HG03432 (cell line): ENCODE measurements at regions not wholly inside any gene's neighbourhood (a gene's known extent, or its start where the extent isn't known, plus 50 kb on each side); places are given as distances from the start of the nearest gene placed in this dataset.

Experiments used
- ATAC-seq: cut with Tn5 transposase; IDR thresholded peaks from one replicate; pipeline ENCODE4 v1.9.1; 2021; ENCODE audit warnings: mild to moderate bottlenecking, moderate library complexity; ENCODE audit not compliant: unreplicated experiment

DNA sequence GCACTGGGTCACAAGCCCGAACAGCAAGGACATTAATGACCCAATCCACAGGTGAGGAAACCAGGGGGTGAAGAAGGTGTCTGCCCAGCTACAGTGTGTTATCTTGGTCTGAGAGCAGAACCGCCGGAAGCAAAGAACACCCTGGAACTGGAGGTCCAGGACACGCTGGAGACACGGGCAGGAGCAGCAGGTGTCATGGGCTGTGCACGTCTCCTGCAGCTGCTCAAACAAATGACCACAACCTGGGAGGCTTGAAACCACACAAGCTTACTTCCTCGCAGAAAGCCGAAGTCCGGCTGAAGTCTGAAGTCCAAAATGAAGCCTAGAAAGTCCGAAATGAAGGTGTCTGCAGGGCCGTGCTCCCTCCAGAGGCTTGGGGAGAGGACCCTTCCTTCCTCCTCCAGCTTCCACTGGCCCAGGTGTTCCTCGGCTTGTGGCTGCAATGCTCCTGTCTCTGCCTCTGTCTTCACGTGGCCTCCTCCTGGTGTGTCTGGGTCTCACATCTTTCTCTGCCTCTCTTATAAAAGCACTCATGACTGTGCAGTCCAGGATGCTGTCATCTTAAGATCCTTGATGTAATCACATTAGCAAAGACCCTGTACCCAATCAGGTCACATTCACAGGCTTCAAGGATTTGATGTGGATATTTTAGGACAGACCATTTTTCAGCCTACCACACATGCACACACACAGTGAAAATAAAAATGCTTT, 351.2 kb downstream of the C16orf95 start:
- no peak for ATAC-seq

DNA sequence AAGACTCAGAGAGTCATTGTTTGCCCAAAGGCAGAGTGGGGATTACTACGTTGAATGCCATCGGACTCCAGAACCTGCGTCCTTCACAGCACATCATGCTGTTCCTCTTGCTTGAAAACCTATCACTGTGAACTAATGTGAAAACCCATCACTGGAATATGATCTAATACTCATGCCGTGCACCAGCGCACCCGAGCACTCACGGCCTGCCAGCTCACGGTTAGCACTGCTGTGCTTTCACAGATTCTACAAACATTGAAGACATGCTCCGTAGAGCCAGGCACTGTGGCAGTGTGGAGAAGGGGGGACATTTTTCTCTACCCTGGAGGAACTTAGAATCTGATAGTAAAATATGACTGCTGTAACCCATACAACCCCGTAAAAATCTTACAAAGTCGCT, 350.4 kb downstream of the C16orf95 start:
- no peak for ATAC-seq

DNA sequence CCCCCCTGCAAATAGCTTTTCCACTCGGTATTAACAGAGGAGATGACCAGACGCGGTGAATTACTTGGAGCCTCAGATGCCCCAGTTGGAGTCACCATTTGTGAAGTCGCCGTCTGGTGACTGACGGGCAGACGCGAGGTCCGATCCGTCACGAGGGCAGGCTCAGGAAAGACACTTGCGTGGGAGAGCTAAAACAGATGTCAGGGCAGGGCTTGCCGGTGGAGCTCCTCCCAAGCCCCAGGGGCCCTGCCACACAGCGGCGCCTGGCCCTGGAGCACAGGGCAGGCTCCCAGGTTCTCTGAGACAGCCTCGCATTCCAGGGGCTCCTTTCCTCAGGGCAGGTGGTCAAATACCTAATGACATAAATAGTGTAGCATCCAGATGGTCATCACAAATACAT, 348.3 kb downstream of the C16orf95 start:
- ATAC-seq = no peak

DNA sequence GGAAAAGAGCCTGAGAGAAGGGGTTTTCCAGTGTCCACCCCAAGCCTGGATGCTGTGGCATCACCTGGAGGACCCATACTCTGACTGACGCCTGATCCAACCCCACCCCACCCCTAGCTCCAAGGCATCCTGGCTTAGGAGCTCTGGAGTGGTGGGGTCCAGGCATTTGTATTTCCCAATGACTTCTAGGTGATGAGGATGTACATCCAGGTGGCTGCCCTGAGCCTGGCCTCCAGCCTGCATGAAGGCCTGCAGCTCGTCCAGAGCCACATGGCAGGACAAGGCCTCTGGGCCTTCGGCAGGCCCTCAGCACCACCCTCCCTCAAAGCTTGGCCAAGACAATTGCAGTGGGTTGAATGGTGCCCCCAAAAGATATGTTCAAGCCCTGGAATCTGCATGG, 347.5 kb downstream of the C16orf95 start:
- ATAC-seq = no peak

DNA sequence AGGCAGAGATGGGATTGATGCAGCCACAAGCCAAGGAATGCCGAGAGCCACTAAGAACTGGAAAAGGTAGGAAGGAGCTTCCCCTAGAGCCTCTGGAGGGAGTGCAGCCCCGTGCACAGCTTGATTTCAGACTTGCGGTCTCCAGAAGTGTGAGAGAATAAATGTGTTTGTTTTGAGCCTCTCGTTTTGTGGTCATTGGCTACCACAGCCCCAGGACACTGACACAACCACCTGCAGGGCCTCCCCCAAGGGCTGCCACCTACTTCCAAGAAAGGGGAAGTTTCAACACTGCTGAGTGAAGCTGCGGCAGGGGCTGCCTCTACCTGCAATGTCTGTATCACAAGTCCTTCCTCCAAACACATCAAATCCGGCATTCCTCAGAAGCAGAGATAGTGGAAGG, 346.9 kb downstream of the C16orf95 start:
- ATAC-seq = no peak

DNA sequence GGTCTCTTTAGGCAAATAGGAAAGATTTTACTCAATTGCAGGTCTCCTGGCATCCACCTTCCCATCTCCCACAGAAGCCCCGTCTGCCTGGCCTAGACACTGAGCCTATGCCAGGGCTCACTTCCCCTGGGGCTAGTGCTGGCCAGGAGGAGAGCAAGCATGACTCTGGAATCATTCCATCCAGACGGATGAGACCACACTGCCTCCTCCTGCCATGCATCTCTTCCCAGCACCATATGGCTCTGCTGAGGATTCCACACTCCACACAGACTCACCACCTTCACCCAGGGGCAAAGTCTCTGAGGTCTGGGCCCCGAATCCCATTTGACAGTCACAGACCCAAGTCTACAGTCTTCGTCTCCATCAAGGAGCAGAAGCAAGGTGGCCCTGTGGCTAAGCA, 346.5 kb downstream of the C16orf95 start:
- ATAC-seq = no peak

DNA sequence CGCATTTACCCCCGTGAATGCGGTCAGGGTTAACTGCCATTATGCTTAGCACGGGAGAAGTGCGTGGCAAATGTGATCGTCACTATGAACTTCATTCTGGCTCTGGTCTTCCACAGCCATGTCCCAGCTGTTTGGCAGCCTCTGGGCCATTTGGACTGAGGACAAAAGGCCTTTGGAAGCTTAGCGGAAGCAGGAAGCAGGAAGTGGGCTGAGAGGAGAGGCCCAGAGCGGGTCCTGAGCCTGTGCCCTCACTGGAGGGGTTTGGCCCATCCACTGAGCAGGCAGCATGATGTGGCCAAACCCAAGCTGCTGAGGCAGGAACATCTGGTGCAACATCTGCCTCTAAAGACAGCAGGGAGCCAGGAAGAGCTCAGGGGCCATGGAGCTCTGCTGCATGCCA, 345.9 kb downstream of the C16orf95 start:
- no peak for ATAC-seq

DNA sequence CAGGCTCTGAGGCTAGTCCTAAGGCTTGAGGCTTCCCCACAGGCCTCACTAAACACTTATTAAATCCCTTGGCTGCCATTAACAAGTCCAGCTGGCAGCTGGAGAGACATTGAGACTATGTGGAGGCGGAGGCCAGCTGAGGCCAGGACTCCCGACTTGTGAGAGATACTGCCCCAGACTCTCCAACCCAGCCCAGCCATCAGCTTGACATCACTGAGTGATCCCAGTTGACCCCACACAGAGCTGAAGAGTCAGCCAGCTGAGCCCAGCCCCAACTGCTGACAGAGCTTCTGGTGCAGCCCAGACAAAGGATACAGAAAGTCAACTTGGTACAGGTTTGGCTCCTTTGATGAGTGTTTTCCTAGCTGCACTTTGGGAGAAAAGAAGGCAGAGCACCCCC, 343.1 kb downstream of the C16orf95 start:
- no peak for ATAC-seq

DNA sequence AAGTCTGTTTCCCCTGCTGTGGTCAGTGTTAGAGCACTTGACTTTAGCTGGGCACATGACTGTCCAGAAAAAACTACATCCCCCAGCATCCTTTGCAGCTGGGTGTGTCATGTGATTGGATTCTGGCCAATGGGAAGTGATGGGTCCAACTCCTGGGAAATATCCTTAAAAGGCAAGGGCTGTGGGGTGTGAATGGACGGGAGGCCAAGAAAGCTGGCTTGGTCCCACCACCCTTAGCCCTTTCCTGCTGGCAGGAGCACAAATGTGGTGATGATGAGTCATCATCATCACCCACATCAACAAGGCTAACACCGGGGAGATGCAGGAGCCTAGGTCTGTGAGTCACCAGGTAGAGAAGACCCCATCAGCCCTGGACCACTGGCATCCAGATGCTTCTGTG, 341.7 kb downstream of the C16orf95 start:
- no peak for ATAC-seq

DNA sequence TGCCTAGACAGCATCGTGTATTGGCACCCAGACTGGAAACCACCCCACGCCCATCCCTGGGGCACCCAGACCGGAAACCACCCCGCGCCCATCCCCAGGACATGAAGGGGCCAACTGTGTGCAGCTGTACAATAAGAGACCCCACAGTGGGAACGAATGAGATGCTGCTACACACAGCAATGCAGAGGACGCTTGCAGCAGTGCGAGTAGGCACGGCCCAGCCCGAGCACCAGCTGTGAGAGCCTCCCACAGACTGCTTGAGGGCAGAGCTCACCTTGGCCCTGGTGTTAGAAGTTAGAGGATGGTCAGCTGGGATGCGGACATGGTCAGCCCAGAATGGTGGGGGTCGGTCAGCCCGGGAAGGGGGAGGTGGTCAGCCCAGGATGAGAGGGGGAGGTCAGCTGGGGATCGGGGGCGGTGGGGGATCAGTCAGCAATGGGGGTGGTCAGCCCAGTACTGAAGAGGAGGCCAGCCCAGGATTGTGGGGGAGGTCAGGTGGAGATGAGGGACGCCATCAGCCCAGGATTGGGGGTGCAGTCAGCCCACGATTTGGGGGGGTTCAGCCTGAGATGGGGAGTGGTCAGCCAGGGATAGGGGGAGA, 340.0 kb downstream of the C16orf95 start:
- no peak for ATAC-seq

DNA sequence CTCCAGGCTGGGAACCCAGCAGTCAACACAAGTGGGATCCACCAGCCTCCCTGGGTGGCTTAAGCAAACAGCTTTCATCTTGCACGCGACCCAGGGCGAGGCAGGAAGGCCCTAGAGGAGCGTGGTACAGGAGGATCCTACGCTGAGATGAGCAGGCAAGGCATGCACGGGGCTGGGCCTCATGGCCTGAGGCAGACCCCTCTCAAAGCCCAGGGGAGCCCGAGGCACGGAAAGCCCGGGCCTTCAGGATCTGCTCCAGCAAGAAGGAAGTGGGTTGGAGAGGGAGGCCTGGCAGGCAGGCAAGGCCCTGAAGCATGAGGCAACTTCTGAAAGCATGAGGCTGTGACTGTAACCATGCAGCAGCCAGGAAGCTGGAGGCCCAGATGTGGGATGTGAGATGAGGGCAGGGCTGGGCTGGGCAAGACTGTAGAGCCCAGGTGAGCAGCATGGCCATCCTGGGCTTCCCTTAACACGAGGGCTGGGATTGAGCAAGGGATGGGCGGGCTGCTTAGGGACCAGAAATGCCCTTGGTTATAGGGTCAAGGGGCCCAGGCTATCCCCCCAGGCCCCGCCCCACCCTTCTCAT, 338.7 kb downstream of the C16orf95 start:
- no peak for ATAC-seq

DNA sequence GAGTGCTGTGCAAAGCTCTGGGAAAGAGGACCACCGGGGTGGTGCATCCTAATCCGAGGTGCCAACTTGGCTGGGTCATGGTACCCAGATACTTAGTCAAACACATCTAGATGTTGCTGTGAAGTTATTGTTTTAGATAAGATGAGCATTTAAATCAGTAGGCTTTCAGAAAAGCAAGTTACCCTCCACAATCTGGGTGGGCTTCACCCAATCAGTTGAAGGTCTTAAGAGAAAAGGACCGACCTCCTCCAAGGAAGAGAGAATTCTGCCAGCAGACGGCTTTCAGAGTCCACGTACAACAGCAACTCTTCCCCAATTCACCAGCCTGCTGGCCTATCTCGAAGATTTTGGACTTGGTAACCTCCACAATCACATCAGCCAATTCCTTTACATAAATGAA, 338.1 kb downstream of the C16orf95 start:
- no peak for ATAC-seq

DNA sequence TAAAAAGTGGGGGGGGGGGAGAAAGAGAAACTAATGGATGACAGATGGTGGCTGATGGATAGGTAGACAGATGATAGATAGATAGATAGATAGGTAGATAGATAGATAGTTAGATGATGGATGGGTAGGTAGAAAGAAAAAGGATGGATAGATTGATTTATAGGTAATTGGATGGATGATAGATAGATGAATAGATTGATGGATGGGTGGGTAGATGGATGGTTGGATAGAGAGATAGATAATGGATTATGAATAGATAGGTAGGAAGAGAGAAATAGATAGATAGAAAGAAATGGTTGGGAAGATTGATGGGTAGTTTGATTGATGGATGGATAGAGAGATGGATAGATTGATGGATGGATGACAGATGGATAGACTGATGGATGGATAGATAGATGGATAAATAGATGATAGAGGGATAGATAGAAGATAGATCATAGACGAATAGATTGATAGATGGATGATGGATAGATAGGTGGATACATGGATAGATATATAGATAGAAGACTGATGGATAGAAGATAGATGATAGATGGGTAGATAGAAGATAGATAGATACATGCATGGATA, 337.1 kb downstream of the C16orf95 start:
- ATAC-seq = no peak

DNA sequence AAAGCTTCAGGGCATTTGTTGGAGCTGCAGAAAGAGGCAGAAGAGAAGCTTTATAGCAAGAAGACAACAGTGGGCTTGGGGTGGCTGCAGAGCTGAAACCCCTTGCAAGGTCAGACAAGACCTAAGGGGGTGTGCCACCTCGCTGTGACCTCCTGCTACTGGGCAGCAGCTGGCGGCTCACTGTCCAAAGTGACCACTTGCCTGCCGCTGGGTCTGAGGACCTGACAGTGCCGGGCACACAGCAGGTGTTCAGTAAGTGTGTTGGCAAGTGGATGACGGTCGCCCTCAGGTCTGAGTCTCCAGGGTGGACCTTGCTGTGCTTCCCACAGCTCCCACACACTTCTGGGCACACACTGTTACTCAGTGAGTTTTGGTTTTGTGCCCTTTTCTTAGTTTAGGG, 336.5 kb downstream of the C16orf95 start:
- ATAC-seq = no peak

DNA sequence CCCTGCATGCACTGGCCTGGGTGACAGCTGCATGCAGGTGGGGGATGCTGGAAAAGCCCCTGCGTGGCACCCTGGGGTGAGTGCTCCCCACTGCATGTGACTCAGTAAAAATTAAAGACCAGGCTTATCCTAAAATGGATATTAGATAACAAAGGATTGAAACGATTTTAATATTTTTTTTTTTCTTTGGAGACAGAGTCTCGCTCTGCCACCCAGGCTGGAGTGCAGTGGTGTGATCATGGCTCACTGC, 334.9 kb downstream of the C16orf95 start:
- ATAC-seq = no peak

DNA sequence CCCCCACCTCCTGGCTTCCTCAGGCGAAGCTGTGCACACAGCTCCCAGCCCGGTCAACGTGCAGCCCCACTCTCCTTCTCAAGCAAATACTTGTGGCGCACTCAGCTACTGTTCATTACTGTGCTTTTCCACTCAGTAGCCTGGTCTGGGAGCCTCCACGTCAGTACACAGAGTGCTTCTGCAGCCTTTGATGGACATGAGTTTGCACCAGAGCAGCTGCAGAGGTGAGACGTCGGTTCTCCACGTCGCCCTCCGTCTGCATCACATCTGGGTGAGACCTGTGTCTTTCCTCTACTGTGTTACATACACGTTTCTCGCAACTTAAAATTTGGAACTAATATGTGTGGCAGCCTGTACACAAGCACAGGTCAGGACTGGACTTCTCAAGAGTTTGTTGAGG, 334.3 kb downstream of the C16orf95 start:
- no peak for ATAC-seq

DNA sequence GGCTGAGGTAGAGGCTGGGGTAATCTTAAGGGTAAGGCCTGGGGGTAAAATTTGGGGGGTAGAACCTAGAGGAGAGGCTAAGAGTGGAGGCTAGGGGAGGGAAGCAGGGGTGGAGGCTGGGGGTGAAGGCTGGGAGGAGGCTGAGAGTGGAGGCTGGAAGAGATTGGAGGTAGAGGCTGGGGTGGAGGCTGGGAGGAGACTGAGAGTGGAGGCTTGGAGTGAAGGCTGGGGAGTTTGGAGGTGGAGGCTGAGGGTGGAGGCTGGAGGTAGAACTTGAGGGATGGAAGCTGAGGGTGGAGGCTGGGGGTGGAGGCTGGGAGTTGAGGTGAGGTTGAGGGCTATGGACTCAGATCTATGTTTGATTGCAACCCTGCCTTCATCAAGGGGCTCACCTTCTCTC, 333.6 kb downstream of the C16orf95 start:
- ATAC-seq = no peak

DNA sequence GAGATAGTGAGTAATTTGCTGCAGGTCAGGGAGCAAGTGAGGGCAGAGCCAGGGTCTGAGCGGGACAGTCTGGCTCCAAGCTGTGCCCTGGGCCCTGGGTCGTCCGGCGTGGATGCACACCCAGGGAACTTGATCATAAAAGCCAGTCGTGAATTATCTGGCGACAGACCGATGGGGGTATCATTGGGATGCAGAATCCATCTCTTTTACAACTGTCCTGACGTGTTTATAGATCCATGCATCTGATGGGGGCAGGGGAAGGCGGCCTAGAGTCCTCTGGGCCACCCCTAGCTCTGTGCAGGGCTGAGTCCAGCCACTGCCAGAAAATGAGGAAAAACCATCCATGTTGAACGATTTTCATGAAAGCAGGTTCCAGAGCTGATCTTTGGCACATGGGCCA, 332.8 kb downstream of the C16orf95 start:
- ATAC-seq = no peak

DNA sequence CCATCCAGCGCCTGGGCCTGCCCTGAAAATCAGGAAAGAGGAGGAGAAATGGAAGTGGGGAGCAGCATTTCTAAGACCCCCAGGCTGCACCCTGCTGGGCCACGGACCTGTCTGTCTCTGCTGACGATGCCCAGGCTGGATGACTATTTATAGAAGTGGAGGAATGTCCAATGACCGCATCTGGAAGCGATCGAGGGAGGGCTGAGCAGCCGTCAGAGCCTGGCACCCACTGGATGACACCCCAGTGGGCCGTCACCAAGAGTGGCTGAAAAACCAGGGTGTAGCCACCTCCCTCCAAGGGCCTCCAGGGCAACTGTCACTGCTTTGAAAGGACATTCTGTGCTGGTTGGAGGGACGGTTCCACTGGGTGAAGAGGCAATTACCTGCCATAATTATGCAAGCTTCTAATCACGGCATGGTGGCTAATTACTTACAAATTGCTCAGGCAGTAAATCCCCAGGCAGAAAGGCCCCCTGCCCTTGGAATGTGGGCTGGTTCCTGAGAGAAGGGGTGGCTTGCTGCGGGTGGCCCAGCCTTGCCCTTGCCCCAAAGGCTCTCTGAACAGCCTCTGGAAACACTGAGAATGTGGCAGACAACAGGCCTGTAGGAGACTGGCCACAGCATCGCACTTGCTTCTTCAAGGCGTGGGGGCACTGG, 332.1 kb downstream of the C16orf95 start:
- ATAC-seq = no peak

DNA sequence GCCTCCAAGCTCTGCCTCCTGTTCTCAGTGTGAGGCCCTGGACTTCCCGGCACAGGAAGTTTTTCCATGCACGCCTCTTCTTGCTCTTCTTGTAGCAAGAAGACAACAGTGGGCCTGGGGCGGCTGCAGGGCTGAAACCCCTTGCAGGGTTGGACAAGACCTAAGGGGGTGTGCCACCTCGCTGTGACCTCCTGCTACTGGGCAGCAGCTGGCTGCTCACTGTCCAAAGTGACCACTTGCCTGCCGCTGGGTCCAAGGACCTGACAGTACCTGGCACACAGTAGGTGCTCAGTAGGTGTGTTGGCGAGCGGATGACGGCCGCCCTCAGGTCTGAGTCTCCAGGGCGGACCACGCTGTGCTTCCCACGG, 331.6 kb downstream of the C16orf95 start:
- ATAC-seq = no peak

DNA sequence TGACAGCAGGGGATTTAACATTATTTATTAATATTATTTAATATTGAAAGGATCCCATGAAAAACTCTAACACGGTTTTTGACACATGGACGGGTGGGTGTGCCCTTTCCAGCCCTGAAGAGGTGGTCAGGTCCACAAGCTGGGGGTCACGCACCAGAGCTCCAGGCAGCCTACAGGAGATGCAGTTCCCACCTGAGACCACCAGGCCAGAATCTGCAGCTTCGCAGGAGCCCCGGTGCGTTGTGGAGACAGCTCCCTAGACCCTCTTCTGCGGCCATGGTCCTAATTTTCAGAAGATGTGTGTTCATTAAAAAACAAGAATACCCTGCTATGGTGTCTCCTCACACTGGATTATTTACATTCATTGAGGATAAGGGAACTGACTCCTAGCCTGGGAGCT, 331.1 kb downstream of the C16orf95 start:
- ATAC-seq = no peak

DNA sequence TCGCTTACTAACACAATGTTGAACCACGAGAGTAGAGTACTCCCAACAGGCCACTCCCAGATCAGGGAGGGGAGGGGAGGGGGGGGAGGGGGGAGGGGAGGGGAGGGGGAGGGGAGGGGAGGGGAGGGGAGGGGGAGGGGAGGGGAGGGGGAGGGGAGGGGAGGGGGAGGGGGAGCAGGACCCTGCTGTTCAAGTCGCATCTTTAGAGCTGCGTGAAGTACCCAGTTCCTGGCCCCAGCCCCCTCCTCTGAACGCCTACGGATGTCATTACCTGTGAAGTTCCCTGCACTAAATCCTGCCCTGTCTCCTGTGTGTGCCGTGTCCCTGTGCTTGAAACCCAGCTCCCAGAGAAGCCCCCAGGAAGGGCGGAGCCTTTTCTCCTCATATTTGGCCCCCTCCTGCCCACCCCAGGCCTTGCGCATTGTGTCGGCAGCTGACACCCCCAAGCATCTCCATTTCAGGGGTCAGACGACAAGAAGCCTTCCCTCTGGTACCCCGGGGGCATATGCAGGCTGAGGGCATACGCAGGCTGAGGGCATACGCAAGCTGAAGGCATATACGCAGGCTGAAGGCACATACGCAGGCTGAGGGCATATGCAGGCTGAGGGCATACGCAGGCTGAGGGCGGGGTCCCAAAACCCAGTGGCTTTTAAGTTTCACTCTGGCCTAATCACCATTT, 330.2 kb downstream of the C16orf95 start:
- ATAC-seq = no peak
